ENCODE measurements at regions not wholly inside any gene's neighbourhood (a gene's known extent, or its start where the extent isn't known, plus 50 kb on each side); places are given as distances from the start of the nearest gene placed in this dataset.
"Not testable (repeated sequence)": the region's sequence is repeated elsewhere in the genome, so short reads cannot be mapped to it uniquely, and the experiment has no call there.

DNA sequence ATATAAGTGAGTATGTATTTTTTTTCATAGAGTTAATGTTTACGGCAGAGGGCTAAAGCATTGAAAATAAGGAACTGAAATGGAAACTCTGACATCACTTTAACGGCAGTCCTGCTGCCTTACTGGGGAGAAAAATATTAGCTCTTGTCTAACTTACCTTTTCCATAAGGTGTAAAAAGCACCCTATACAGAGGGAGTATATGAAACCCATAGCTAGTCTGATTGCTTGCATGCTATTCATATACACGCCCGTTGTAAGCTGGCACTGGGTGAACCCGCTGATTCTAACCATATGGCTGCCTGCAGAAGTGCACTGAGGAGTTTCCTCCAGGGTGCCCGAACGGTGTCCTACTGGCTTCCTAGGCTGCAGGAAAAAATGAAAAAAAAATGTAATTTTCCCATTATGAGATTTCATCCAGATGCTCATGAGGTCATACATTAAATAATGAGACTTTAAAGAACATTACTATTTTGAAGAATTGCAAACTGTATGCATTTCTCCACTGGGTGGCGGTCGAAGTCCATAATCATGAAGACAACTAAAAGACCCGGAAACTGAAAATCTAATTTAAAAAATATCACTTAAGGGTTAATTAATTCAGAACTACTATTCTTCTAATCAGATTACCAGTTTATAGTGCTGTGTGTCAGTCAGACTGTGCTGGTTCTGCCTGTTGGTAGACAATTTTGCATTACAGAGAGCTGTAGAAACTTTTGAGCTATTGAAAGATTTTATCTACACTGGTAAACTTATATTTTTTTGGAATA is 144.7 kb downstream of the ALX1 start:
- TF ChIP-seq EZH2phosphoT487 (IDR thresholded peaks at IDR 0.05; ENCODE audit: borderline replicate concordance, low read depth, low read length), result no peak
- TF ChIP-seq, protein P1, sequence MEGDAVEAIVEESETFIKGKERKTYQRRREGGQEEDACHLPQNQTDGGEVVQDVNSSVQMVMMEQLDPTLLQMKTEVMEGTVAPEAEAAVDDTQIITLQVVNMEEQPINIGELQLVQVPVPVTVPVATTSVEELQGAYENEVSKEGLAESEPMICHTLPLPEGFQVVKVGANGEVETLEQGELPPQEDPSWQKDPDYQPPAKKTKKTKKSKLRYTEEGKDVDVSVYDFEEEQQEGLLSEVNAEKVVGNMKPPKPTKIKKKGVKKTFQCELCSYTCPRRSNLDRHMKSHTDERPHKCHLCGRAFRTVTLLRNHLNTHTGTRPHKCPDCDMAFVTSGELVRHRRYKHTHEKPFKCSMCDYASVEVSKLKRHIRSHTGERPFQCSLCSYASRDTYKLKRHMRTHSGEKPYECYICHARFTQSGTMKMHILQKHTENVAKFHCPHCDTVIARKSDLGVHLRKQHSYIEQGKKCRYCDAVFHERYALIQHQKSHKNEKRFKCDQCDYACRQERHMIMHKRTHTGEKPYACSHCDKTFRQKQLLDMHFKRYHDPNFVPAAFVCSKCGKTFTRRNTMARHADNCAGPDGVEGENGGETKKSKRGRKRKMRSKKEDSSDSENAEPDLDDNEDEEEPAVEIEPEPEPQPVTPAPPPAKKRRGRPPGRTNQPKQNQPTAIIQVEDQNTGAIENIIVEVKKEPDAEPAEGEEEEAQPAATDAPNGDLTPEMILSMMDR (conservative IDR thresholded peaks at IDR 0.05; ENCODE audit: low read length), result peak; percentile 96
- Histone ChIP-seq H3K4me1 (ENCODE audit: insufficient read depth, low read length, poor library complexity, severe bottlenecking) (peaks cover 28% of the 10 kb centered on the region), H3K9me3 (ENCODE audit: low read length) (no peaks in the 10 kb centered on the region), H4K20me1 (ENCODE audit: insufficient read depth, low read length) (no peaks in the 10 kb centered on the region), H3K36me3 (ENCODE audit: insufficient read depth, low read length) (no peaks in the 10 kb centered on the region), H3K79me2 (ENCODE audit: insufficient read depth, low read depth, low read length) (no peaks in the 10 kb centered on the region), H3K4me2 (ENCODE audit: low read length) (peak overlapping the region; percentile 80), H2AFZ (ENCODE audit: low read length) (peak overlapping the region; percentile 99), H3K9me2 (ENCODE audit: insufficient read depth, low read length) (no peaks in the 10 kb centered on the region), H3K27ac (ENCODE audit: low read depth, low read length, poor library complexity, severe bottlenecking) (peak overlapping the region; percentile 77), H3K4me3 (ENCODE audit: low read depth, low read length, poor library complexity, severe bottlenecking) (peak overlapping the region; percentile 59)
- intact Hi-C loops (cut with micrococcal nuclease; ENCODE audit: unreplicated experiment), result loop anchor here (1.0 to 10.0 kb wide), 3 partner anchors 24 to 448 kb away; no protein-coding TSS in a partner anchor
- BruUV-seq (replicated peaks), result no TSS peak
- ChIA-PET CTCF (ENCODE audit: unreplicated experiment) (interaction anchor here (0.6 to 0.8 kb wide), 3 partner anchors 9 to 447 kb away, joined by 3 to 6 read pairs (median 4); no protein-coding TSS in a partner anchor), POLR2A (interaction anchor here (0.6 to 2.5 kb wide), 14 partner anchors 10 to 496 kb away, joined by 3 to 8 read pairs (median 4); no protein-coding TSS in a partner anchor)
- DNase-seq (ENCODE audit: low spot score), result peak; percentile 70

GRCh38 chr12:85425349-85425612 is 145.3 kb downstream of the ALX1 start:
- ChIA-PET POLR2A (interaction anchor here (0.6 to 2.5 kb wide), 14 partner anchors 10 to 496 kb away, joined by 3 to 8 read pairs (median 4); no protein-coding TSS in a partner anchor), CTCF (ENCODE audit: unreplicated experiment) (interaction anchor here (0.6 to 0.7 kb wide), 2 partner anchors 23 to 447 kb away, joined by 4 to 6 read pairs; no protein-coding TSS in a partner anchor)
- Histone ChIP-seq H2AFZ (ENCODE audit: low read length) (peak overlapping the region; percentile 99), H3K27ac (ENCODE audit: low read depth, low read length, poor library complexity, severe bottlenecking) (peak overlapping the region; percentile 77), H3K4me2 (ENCODE audit: low read length) (peak overlapping the region; percentile 80), H3K4me1 (ENCODE audit: insufficient read depth, low read length, poor library complexity, severe bottlenecking) (peaks cover 28% of the 10 kb centered on the region), H3K79me2 (ENCODE audit: insufficient read depth, low read depth, low read length) (no peaks in the 10 kb centered on the region), H3K36me3 (ENCODE audit: insufficient read depth, low read length) (no peaks in the 10 kb centered on the region), H3K9me2 (ENCODE audit: insufficient read depth, low read length) (no peaks in the 10 kb centered on the region), H4K20me1 (ENCODE audit: insufficient read depth, low read length) (no peaks in the 10 kb centered on the region), H3K9me3 (ENCODE audit: low read length) (no peaks in the 10 kb centered on the region), H3K4me3 (ENCODE audit: low read depth, low read length, poor library complexity, severe bottlenecking) (no peak overlapping the region)
- TF ChIP-seq, protein P1 (conservative IDR thresholded peaks at IDR 0.05; ENCODE audit: low read length), result no peak
- TF ChIP-seq EZH2phosphoT487 (IDR thresholded peaks at IDR 0.05; ENCODE audit: borderline replicate concordance, low read depth, low read length), result no peak
- no TSS peak for BruUV-seq (replicated peaks)
- no peak for DNase-seq (ENCODE audit: low spot score)
- intact Hi-C loops (cut with micrococcal nuclease; ENCODE audit: unreplicated experiment), result loop anchor here (1.0 to 10.0 kb wide), 3 partner anchors 23 to 448 kb away; no protein-coding TSS in a partner anchor

DNA sequence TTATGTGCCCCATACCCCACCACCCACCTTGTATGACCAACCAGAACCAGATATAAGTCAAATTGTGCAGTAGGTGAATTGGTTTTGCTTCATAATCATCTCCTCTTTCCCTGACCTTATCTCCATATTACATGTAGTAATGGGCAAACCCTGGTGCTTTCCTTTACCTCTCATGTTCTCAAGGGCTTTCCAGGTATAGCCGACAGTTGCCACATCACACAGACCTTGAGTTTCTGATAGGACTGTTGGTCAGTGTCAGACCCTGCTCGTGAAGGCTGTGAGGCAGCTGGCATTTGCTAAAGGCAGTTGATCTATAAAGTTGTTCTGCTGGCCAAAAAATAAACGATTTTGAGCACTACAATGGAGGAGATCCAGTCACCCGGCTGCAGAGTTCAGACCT is 145.9 kb downstream of the ALX1 start:
- TF ChIP-seq EZH2phosphoT487 (IDR thresholded peaks at IDR 0.05; ENCODE audit: borderline replicate concordance, low read depth, low read length), result no peak
- TF ChIP-seq, protein P1 (conservative IDR thresholded peaks at IDR 0.05; ENCODE audit: low read length), result no peak
- no peak overlapping the region for H3K4me2 ChIP-seq (ENCODE audit: low read length)
- ChIA-PET CTCF (ENCODE audit: unreplicated experiment) (no interaction called here), POLR2A (interaction anchor here (0.6 to 2.5 kb wide), 8 partner anchors 9 to 446 kb away, joined by 3 to 8 read pairs (median 5); no protein-coding TSS in a partner anchor)
- H3K4me1 ChIP-seq (ENCODE audit: insufficient read depth, low read length, poor library complexity, severe bottlenecking), result peaks cover 28% of the 10 kb centered on the region
- no peaks in the 10 kb centered on the region for H3K79me2 ChIP-seq (ENCODE audit: insufficient read depth, low read depth, low read length)
- H4K20me1 ChIP-seq (ENCODE audit: insufficient read depth, low read length), result no peaks in the 10 kb centered on the region
- no TSS peak for BruUV-seq (replicated peaks)
- H3K9me2 ChIP-seq (ENCODE audit: insufficient read depth, low read length), result no peaks in the 10 kb centered on the region
- no peaks in the 10 kb centered on the region for H3K36me3 ChIP-seq (ENCODE audit: insufficient read depth, low read length)
- H3K4me3 ChIP-seq (ENCODE audit: low read depth, low read length, poor library complexity, severe bottlenecking), result no peak overlapping the region
- DNase-seq (ENCODE audit: low spot score), result no peak
- no peaks in the 10 kb centered on the region for H3K9me3 ChIP-seq (ENCODE audit: low read length)
- intact Hi-C loops (cut with micrococcal nuclease; ENCODE audit: unreplicated experiment), result loop anchor here (1.0 to 10.0 kb wide), 3 partner anchors 22 to 447 kb away; no protein-coding TSS in a partner anchor
- no peak overlapping the region for H3K27ac ChIP-seq (ENCODE audit: low read depth, low read length, poor library complexity, severe bottlenecking)
- peak overlapping the region; percentile 99; the same call in 1 of the 2 replicates for H2AFZ ChIP-seq (ENCODE audit: low read length)

- H3K79me2 ChIP-seq (ENCODE audit: insufficient read depth, low read depth, low read length); H3K9me2 ChIP-seq (ENCODE audit: insufficient read depth, low read length); POLR2A ChIA-PET; H3K4me3 ChIP-seq (ENCODE audit: low read depth, low read length, poor library complexity, severe bottlenecking); BruUV-seq (replicated peaks); H3K27ac ChIP-seq (ENCODE audit: low read depth, low read length, poor library complexity, severe bottlenecking); H3K4me2 ChIP-seq (ENCODE audit: low read length); H4K20me1 ChIP-seq (ENCODE audit: insufficient read depth, low read length); H2AFZ ChIP-seq (ENCODE audit: low read length); H3K9me3 ChIP-seq (ENCODE audit: low read length); intact Hi-C loops (cut with micrococcal nuclease; ENCODE audit: unreplicated experiment); DNase-seq (ENCODE audit: low spot score); CTCF ChIA-PET (ENCODE audit: unreplicated experiment); H3K4me1 ChIP-seq (ENCODE audit: insufficient read depth, low read length, poor library complexity, severe bottlenecking); H3K36me3 ChIP-seq (ENCODE audit: insufficient read depth, low read length): not testable (repeated sequence)
These were observed 153.1 kb downstream of the ALX1 start for GRCh38 chr12:85433148-85433547.

Measured in OCI-LY7 (cell line).